Breast epithelium (tissue), 4 donors: ENCODE measurements at regions not wholly inside any gene's neighbourhood (a gene's known extent, or its start where the extent isn't known, plus 50 kb on each side); places are given as distances from the start of the nearest gene placed in this dataset.

ENCODE experiments used
- DNase-seq, 2 donors: peaks; one replicate each; pipeline ENCODE4 v3.0.0-alpha.2; 2019; ENCODE audit warnings: low spot score in 2 of 2
- H3K27ac ChIP-seq, 2 donors: fragments of 200-600 bp; sonication (generic) in 1 of 2; one replicate each; pipeline ENCODE4 v1.5.1; 2016 to 2019; ENCODE audit warnings: mild to moderate bottlenecking in 1 of 2
- H3K27me3 ChIP-seq, 2 donors: fragments of 200-600 bp; sonication (generic) in 1 of 2; one replicate each; pipeline versions ENCODE4 v1.5.1 to v1.6.0; 2017 to 2019; ENCODE audit warnings: control low read depth in 1 of 2, mild to moderate bottlenecking in 1 of 2
- H3K36me3 ChIP-seq: fragments of 200-600 bp; one replicate; pipeline ENCODE4 v1.5.1; 2019
- H3K4me1 ChIP-seq, 2 donors: fragments of 200-600 bp; sonication (generic); one replicate each; pipeline ENCODE4 v1.5.1; 2016 to 2019; ENCODE audit warnings: control low read depth in 1 of 2
- H3K4me3 ChIP-seq, 3 donors: fragments of 200-600 bp; sonication (generic); 1 replicate in 2 of 3; 2 replicates in 1 of 3; pipeline ENCODE4 v1.5.1; 2016 to 2019; ENCODE audit warnings: mild to moderate bottlenecking in 3 of 3, moderate library complexity in 2 of 3
- H3K9me3 ChIP-seq, 2 donors: fragments of 200-600 bp; sonication (generic) in 1 of 2; one replicate each; pipeline ENCODE4 v1.5.1; 2016 to 2019; ENCODE audit warnings: control low read depth in 1 of 2
- CTCF ChIP-seq, 3 donors: fragments of 450-650 bp; IDR thresholded peaks; one replicate each; pipeline ENCODE4 v1.5.1; 2016 to 2017; ENCODE audit warnings: antibody characterized with exemption in 3 of 3, mild to moderate bottlenecking in 3 of 3, moderate library complexity in 3 of 3
- POLR2A ChIP-seq: fragments of 450-650 bp; IDR thresholded peaks from one replicate; pipeline ENCODE4 v1.6.1; 2016; ENCODE audit warnings: antibody characterized with exemption, mild to moderate bottlenecking, moderate library complexity
- POLR2AphosphoS5 ChIP-seq, 3 donors: sonication (generic); formaldehyde crosslinking; IDR thresholded peaks; one replicate each; pipeline ENCODE4 v1.6.1; 2017; ENCODE audit warnings: antibody characterized with exemption in 3 of 3
- intact Hi-C: fragments of 100-400 bp; cut with DNase I; formaldehyde crosslinking; loops from one replicate; pipeline ENCODE4 v1.15.1; 2023; ENCODE audit warnings: low total_unique reads

GRCh38 chr6:76435174-76435573 is 362.7 kb upstream of the IMPG1 start:
- no peak for TF ChIP-seq POLR2A
- no peak for TF ChIP-seq CTCF (IDR thresholded peaks at IDR 0.05)
- no peak for TF ChIP-seq POLR2AphosphoS5 (IDR thresholded peaks at IDR 0.05)
- Histone ChIP-seq H3K9me3 (no peaks in the 10 kb centered on the region), H3K36me3 (no peaks in the 10 kb centered on the region), H3K27me3 (no peaks in the 10 kb centered on the region), H3K27ac (no peak overlapping the region), H3K4me1 (no peaks in the 10 kb centered on the region), H3K4me3 (no peak overlapping the region)
- intact Hi-C loops = no loop called here
- no peak for DNase-seq

GRCh38 chr6:76422511-76423213 is 350.2 kb upstream of the IMPG1 start:
- no peak for TF ChIP-seq POLR2AphosphoS5 (IDR thresholded peaks at IDR 0.05)
- no peak for TF ChIP-seq POLR2A
- no peak for TF ChIP-seq CTCF (IDR thresholded peaks at IDR 0.05)
- Histone ChIP-seq H3K27ac (no peak overlapping the region), H3K4me1 (no peaks in the 10 kb centered on the region), H3K36me3 (no peaks in the 10 kb centered on the region), H3K4me3 (no peak overlapping the region), H3K9me3 (no peaks in the 10 kb centered on the region), H3K27me3 (no peaks in the 10 kb centered on the region)
- intact Hi-C loops = no loop called here
- DNase-seq = no peak

GRCh38 chr6:76420094-76420493 is 347.6 kb upstream of the IMPG1 start:
- DNase-seq = no peak
- Histone ChIP-seq H3K4me3 (no peak overlapping the region), H3K4me1 (no peaks in the 10 kb centered on the region), H3K27ac (no peak overlapping the region), H3K9me3 (no peaks in the 10 kb centered on the region), H3K36me3 (no peaks in the 10 kb centered on the region), H3K27me3 (no peaks in the 10 kb centered on the region)
- intact Hi-C loops = no loop called here
- no peak for TF ChIP-seq POLR2AphosphoS5 (IDR thresholded peaks at IDR 0.05)
- no peak for TF ChIP-seq CTCF (IDR thresholded peaks at IDR 0.05)
- TF ChIP-seq POLR2A = no peak

GRCh38 chr6:76418560-76419223 is 346.2 kb upstream of the IMPG1 start:
- no peak for DNase-seq
- no peaks in the 10 kb centered on the region for H3K4me1 ChIP-seq
- no peak for TF ChIP-seq CTCF (IDR thresholded peaks at IDR 0.05)
- no peak for TF ChIP-seq POLR2AphosphoS5 (IDR thresholded peaks at IDR 0.05)
- TF ChIP-seq POLR2A = no peak
- H3K9me3 ChIP-seq = no peaks in the 10 kb centered on the region
- no peak overlapping the region for H3K4me3 ChIP-seq
- H3K27me3 ChIP-seq = no peaks in the 10 kb centered on the region
- intact Hi-C loops = no loop called here
- H3K36me3 ChIP-seq = no peaks in the 10 kb centered on the region
- no peak overlapping the region for H3K27ac ChIP-seq

GRCh38 chr6:76416821-76417605 is 344.6 kb upstream of the IMPG1 start:
- no peak for DNase-seq
- TF ChIP-seq POLR2AphosphoS5 (IDR thresholded peaks at IDR 0.05) = no peak
- TF ChIP-seq CTCF (IDR thresholded peaks at IDR 0.05) = no peak
- no peak for TF ChIP-seq POLR2A
- no peaks in the 10 kb centered on the region for H3K27me3 ChIP-seq
- intact Hi-C loops = no loop called here
- peak overlapping the region in 1 of 2 donors; percentile 7 for H3K27ac ChIP-seq
- H3K36me3 ChIP-seq = no peaks in the 10 kb centered on the region
- no peaks in the 10 kb centered on the region for H3K4me1 ChIP-seq
- no peak overlapping the region for H3K4me3 ChIP-seq
- H3K9me3 ChIP-seq = no peaks in the 10 kb centered on the region
